A549 (cell line): ENCODE measurements at regions not wholly inside any gene's neighbourhood (a gene's known extent, or its start where the extent isn't known, plus 50 kb on each side); places are given as distances from the start of the nearest gene placed in this dataset.
A peak's percentile ranks its signal among the peaks of the same experiment; 100 is the strongest.

Experiments used
- ATAC-seq, 2 experiments: fragments of 200-7000 bp in 1 of 2; fragments of >200 bp in 1 of 2; cut with Nextera tagmentation in 1 of 2; cut with Tn5 transposase in 1 of 2; 3 replicates each; pipeline versions ENCODE4 v1.8.0 to v1.9.1; 2018 to 2020; ENCODE audit warnings: mild to moderate bottlenecking in 1 of 2, moderate library complexity in 1 of 2
- CTCF ChIA-PET: fragments of 300-600 bp; sonication (Branson Sonifier 250); formaldehyde crosslinking; extraction: SDS; loops from one replicate; lab custom pipeline; 2021; ENCODE audit warnings: antibody characterized with exemption, inconsistent platforms; lab: Yijun Ruan, JAX
- POLR2A ChIA-PET: fragments of 350-600 bp; formaldehyde crosslinking; extraction: SDS; loops from one replicate; lab custom pipeline; 2021; ENCODE audit warnings: antibody characterized with exemption, inconsistent platforms; lab: Yijun Ruan, JAX
- DNase-seq, 2 experiments: peaks; one replicate each; pipeline versions ENCODE4 v3.0.0 to v3.0.0-alpha.2; 2011 to 2016; ENCODE audit warnings: low read depth in 1 of 2, low spot score in 1 of 2
- FAIRE-seq: peaks from 2 replicates; lab custom pipeline; 2011; peaks lifted over from hg19 to GRCh38; lab: Jason Lieb, UNC
- H3K27ac ChIP-seq, 2 experiments: fragments of >200 bp; sonication (Bioruptor Twin); formaldehyde crosslinking; 3 replicates each; pipeline ENCODE4 v1.5.1; 2016 to 2017
- H3K4me1 ChIP-seq: fragments of >200 bp; sonication (Bioruptor Twin); formaldehyde crosslinking; 3 replicates; pipeline ENCODE4 v1.6.1; 2016
- H3K4me2 ChIP-seq: fragments of >200 bp; sonication (Bioruptor Twin); formaldehyde crosslinking; 3 replicates; pipeline ENCODE4 v1.6.1; 2016
- H3K4me3 ChIP-seq: fragments of >200 bp; sonication (Bioruptor Twin); formaldehyde crosslinking; 3 replicates; pipeline ENCODE4 v1.5.1; 2016
- H3K9me3 ChIP-seq: fragments of >200 bp; sonication (Bioruptor Twin); formaldehyde crosslinking; 3 replicates; pipeline ENCODE4 v1.6.1; 2016
- CBX2 ChIP-seq: fragments of 200-600 bp; sonication (generic); IDR thresholded peaks from 2 replicates; pipeline ENCODE4 v1.6.1; 2016; ENCODE audit warnings: low read depth, mild to moderate bottlenecking, borderline replicate concordance
- CBX8 ChIP-seq: fragments of 200-600 bp; sonication (generic); IDR thresholded peaks from 2 replicates; pipeline ENCODE4 v1.6.1; 2016
- CEBPB ChIP-seq, 2 experiments: fragments of >200 bp in 1 of 2; sonication (Bioruptor Twin) in 1 of 2; formaldehyde crosslinking in 1 of 2; IDR thresholded peaks; 2 replicates each; pipeline ENCODE4 v1.6.1; 2012 to 2016
- E2F6 ChIP-seq: IDR thresholded peaks from 2 replicates; pipeline ENCODE4 v1.6.1; 2012; ENCODE audit warnings: low read depth, borderline replicate concordance
- FOSB ChIP-seq: fragments of 250-450 bp; sonication (Bioruptor Pico); IDR thresholded peaks from 2 replicates; pipeline ENCODE4 v1.5.0; 2020; ENCODE audit warnings: mild to moderate bottlenecking, moderate library complexity
- HEYL ChIP-seq: fragments of 250-450 bp; sonication (Bioruptor Pico); IDR thresholded peaks from 2 replicates; pipeline ENCODE4 v1.8.0; 2021; ENCODE audit warnings: mild to moderate bottlenecking, moderate library complexity
- HOXB13 ChIP-seq: fragments of 250-450 bp; sonication (Bioruptor Pico); IDR thresholded peaks from 2 replicates; pipeline ENCODE4 v1.5.0; 2020; ENCODE audit warnings: low read depth, mild to moderate bottlenecking, moderate library complexity
- MAFK ChIP-seq: fragments of 450-650 bp; IDR thresholded peaks from 2 replicates; pipeline ENCODE4 v1.6.1; 2014; ENCODE audit not compliant: partially characterized antibody
- MAX ChIP-seq: IDR thresholded peaks from 2 replicates; pipeline ENCODE4 v1.6.1; 2012
- MYC ChIP-seq: IDR thresholded peaks from 2 replicates; pipeline ENCODE4 v1.6.1; 2012; ENCODE audit warnings: mild to moderate bottlenecking, inconsistent platforms, low read length, improper control_type of control experiment, borderline replicate concordance
- NR3C1 ChIP-seq: fragments of >200 bp; sonication (Bioruptor Twin); formaldehyde crosslinking; IDR thresholded peaks from 3 replicates; pipeline ENCODE4 v1.6.1; 2017
- PBX3 ChIP-seq: IDR thresholded peaks from 2 replicates; pipeline ENCODE4 v1.6.1; 2012
- POLR2AphosphoS2 ChIP-seq: conservative IDR thresholded peaks from 2 replicates; pipeline ENCODE4 v1.6.1; 2012; ENCODE audit warnings: low read length, improper control_type of control experiment, inconsistent platforms
- RAD21 ChIP-seq, 2 experiments: fragments of >200 bp in 1 of 2; sonication (Bioruptor Twin) in 1 of 2; formaldehyde crosslinking in 1 of 2; IDR thresholded peaks in 1 of 2; conservative IDR thresholded peaks in 1 of 2; 2 replicates in 1 of 2; 3 replicates in 1 of 2; pipeline ENCODE4 v1.6.1; 2012 to 2018; ENCODE audit warnings: inconsistent platforms in 1 of 2
- REST ChIP-seq: fragments of 200-600 bp; sonication (generic); IDR thresholded peaks from 2 replicates; pipeline ENCODE4 v1.6.1; 2016; ENCODE audit warnings: antibody characterized with exemption, mild to moderate bottlenecking, moderate library complexity
- RFX5 ChIP-seq: fragments of 450-650 bp; IDR thresholded peaks from 2 replicates; pipeline ENCODE4 v1.7.1; 2014; ENCODE audit warnings: antibody characterized with exemption, mild to moderate bottlenecking, moderate library complexity
- RNF2 ChIP-seq: fragments of 200-600 bp; sonication (generic); IDR thresholded peaks from 2 replicates; pipeline ENCODE4 v1.6.1; 2016; ENCODE audit warnings: low read depth, mild to moderate bottlenecking, antibody characterized with exemption, moderate library complexity, borderline replicate concordance
- USF2 ChIP-seq: fragments of 450-650 bp; IDR thresholded peaks from 2 replicates; pipeline ENCODE4 v1.6.1; 2014; ENCODE audit warnings: antibody characterized with exemption
- ZSCAN20 ChIP-seq: fragments of 250-450 bp; sonication (Bioruptor Pico); IDR thresholded peaks from 2 replicates; pipeline ENCODE4 v1.8.0; 2022; ENCODE audit warnings: mild to moderate bottlenecking, moderate library complexity
- WGBS: methylation state at CpG from one replicate; pipeline ENCODE4 v1.1.6; 2017; ENCODE audit errors: missing lambda C conversion rate; 5-methylcytosine and 5-hydroxymethylcytosine counted together

- FAIRE-seq = no peak
- POLR2A ChIA-PET = no interaction called here
- DNase-seq = no peak
- CTCF ChIA-PET = interaction anchor here (1.1 kb wide), 1 partner anchor 11 kb away, joined by 4 read pairs; no protein-coding TSS in a partner anchor
- no peak overlapping the region for H3K4me2 ChIP-seq
- H3K9me3 ChIP-seq = no peaks in the 10 kb centered on the region
- no peak for TF ChIP-seq RNF2
- TF ChIP-seq NR3C1 = no peak
- no peak for TF ChIP-seq RAD21 (conservative IDR thresholded peaks at IDR 0.05 in 1 of 2, IDR thresholded peaks at IDR 0.05 in 1 of 2)
- no peak for TF ChIP-seq RFX5
- TF ChIP-seq POLR2AphosphoS2 = no peak
- TF ChIP-seq PBX3 = no peak
- TF ChIP-seq REST = no peak
- TF ChIP-seq MYC = no peak
- TF ChIP-seq ZSCAN20 (CRISPR knock-in tag) = no peak
- peak overlapping the region; percentile 30 to 95; a peak in 3 of 6 replicates for H3K27ac ChIP-seq
- peaks cover 34% of the 10 kb centered on the region for H3K4me1 ChIP-seq
- no peak overlapping the region for H3K4me3 ChIP-seq
- no peak for ATAC-seq
Measured at GRCh38 chr22:27198518-27199035, 541.2 kb downstream of the MIAT start.

- Histone ChIP-seq H3K4me2 (no peak overlapping the region), H3K4me3 (no peak overlapping the region), H3K27ac (peak overlapping the region in 1 of 2 experiments; percentile 95; a peak in 3 of 6 replicates), H3K4me1 (peaks cover 30% of the 10 kb centered on the region), H3K9me3 (no peaks in the 10 kb centered on the region)
- ChIA-PET POLR2A (no interaction called here), CTCF (no interaction called here)
- WGBS = 33% methylated on average over 2 of the region's 2 CpGs
- TF ChIP-seq HEYL = no peak
- no peak for TF ChIP-seq POLR2AphosphoS2
- TF ChIP-seq USF2 = no peak
- TF ChIP-seq FOSB (CRISPR knock-in tag) = no peak
- no peak for TF ChIP-seq E2F6
- TF ChIP-seq MAFK = no peak
- TF ChIP-seq MAX = no peak
- TF ChIP-seq CEBPB (IDR thresholded peaks at IDR 0.05) = no peak
- TF ChIP-seq HOXB13 (CRISPR knock-in tag) = no peak
- TF ChIP-seq PBX3 = no peak
- TF ChIP-seq CBX8 = no peak
- no peak for TF ChIP-seq CBX2
- DNase-seq (no peak), ATAC-seq (no peak), FAIRE-seq (no peak)
Measured at GRCh38 chr22:27199354-27199753, 542.0 kb downstream of the MIAT start.
